Islet precursor cell (in vitro differentiated cells): ENCODE measurements at regions not wholly inside any gene's neighbourhood (a gene's known extent, or its start where the extent isn't known, plus 50 kb on each side); places are given as distances from the start of the nearest gene placed in this dataset.

Experiments
- DNase-seq: peaks from one replicate; pipeline ENCODE4 v3.0.0-alpha.2; 2018

DNA sequence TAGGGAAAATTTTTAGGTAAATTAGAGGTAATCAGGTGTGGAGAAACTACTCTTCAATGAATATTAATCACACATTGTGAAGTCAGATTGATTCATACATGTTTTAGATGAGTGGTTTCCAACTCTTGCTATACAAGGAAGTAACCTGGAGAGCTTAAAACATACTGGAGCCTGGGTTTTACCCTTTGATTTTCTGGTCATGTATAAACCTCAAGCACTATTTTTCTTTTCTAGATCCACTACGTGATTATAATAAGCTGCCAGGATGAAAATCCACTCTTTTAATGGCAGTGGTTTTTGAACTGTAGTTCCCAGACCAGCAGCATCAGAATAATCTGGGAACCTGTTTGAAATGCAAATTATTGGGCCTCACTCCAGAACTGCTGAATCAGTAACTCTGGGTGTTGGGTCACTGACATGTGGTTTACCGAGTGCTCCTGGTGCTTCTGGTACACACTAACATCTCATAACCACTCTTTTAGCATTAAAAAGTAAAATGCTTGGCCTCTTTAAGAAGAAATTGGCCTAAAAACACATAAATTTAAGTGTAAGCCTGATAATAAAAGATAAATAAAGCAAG, 63.4 kb downstream of the DCAF12L1 start:
- DNase-seq, result no peak

DNA sequence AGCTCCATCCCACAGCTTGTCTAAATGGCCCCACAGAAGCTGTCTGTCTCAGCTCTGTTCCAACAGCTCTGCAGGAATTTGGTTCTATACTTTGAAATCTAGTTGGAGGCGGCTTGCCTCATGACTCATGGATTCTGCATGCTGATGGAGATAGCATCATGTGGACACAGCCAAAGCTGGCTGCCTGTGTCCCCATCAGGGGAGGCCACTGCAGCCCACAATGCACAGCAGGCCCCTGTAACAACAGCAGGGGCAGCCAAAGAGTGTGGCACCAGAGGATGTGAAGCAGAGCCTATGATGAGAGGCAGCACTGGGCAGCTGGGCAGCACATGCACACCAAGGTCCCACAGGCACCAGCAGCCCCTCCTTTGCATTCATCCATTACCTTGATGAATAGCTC, 67.2 kb downstream of the DCAF12L1 start:
- DNase-seq, result peak; percentile 79

DNA sequence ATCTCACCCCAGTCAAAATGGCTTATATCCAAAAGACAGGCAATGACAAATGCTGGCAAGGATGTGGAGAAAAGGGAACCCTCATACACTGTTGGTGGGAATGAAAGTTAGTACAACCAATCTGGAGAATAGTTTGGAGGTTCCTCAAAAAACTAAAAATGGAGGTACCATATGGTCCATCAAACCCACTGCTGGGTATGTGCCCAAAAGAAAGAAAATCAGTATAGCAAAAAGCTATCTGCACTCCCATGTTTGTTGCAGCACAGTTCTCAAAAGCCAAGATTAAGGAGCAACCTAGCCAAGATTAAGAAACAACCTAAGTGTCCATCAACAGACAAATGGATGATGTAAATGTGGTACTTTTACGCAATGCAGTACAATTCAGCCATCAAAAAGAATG, 70.7 kb downstream of the DCAF12L1 start:
- no peak for DNase-seq

DNA sequence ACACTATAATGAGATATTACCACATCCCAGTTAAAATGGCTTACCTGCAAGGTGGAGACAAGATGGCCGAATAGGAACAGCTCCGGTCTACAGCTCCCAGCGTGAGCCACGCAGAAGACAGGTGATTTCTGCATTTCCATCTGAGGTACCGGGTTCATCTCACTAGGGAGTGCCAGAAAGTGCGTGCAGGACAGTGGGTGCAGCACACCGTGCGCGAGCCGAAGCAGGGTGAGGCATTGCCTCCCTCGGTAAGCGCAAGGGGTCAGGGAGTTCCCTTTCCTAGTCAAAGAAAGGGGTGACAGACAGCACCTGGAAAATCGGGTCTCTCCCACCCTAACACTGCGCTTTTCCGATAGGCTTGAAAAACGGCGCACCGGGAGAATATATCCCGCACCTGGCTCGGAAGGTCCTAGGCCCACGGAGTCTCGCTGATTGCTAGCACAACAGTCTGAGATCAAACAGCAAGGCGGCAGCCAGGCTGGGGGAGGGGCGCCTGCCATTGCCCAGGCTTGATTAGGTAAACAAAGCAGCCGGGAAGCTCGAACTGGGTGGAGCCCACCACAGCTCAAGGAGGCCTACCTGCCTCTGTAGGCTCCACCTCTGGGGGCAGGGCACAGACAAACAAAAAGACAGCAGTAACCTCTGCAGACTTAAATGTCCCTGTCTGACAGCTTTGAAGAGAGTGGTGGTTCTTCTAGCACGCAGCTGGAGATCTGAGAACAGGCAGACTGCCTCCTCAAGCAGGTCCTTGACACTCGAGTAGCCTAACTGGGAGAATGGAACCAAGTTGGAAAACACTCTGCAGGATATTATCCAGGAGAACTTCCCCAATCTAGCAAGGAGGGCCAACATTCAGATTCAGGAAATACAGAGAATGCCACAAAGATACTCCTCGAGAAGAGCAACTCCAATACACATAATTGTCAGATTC, 92.5 kb downstream of the DCAF12L1 start:
- DNase-seq, result peak; percentile 57

DNA sequence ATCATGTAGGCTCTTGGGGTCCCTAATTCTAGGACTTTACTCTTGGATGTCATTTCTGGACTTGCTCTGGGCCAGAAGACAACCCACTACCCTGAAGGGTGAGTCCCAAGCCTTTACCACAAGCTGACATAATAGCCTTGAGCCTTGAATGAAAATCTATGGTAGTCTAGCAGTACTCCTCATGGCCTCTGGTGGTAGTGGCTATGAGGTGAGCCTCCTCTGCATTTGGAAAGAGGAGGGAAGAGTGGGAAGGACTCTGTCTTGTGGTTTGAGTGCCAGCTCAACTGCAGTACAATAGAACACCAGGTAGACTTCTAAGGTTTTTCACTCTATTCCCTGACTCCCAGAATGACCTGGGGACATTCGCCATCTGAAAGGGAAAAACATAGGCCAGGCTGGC, 96.5 kb downstream of the DCAF12L1 start:
- peak; percentile 20 for DNase-seq

DNA sequence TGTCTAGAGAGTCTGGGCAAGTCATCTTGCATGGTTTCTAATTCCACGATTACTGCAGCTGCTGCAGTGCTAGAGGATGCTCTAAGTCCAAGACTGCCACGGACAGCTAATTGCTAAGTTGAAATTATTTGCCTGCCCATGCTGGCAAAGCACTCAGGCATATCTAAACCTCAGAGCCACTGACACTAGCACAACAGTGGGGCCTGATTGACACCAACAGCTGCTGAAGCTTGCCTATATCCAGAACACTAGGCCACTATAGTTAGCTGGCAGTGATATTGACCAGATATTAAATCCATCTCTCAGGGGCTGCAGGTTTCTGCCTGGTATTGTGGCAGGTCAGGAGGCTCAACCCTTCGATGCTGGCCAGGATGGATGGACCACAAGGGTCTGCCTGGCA, 103.9 kb downstream of the DCAF12L1 start:
- no peak for DNase-seq
